IgD-negative memory B cell (primary cell): ENCODE measurements at regions not wholly inside any gene's neighbourhood (a gene's known extent, or its start where the extent isn't known, plus 50 kb on each side); places are given as distances from the start of the nearest gene placed in this dataset.

Experiments used
- H3K27ac Mint-ChIP-seq, 3 donors: one replicate each; pipeline ENCODE4 v1.8.0; 2020 to 2022; ENCODE audit warnings: mild to moderate bottlenecking in 3 of 3, mixed read lengths in 3 of 3, moderate library complexity in 1 of 3
- H3K27me3 Mint-ChIP-seq: one replicate; pipeline ENCODE4 v1.8.0; 2021; ENCODE audit warnings: mixed read lengths
- H3K36me3 Mint-ChIP-seq: one replicate; pipeline ENCODE4 v1.8.0; 2020; ENCODE audit warnings: mild to moderate bottlenecking, mixed read lengths
- H3K4me1 Mint-ChIP-seq, 3 donors: one replicate each; pipeline ENCODE4 v1.8.0; 2020 to 2022; ENCODE audit warnings: mixed read lengths in 3 of 3, mild to moderate bottlenecking in 1 of 3
- H3K4me3 Mint-ChIP-seq, 4 donors: one replicate each; pipeline ENCODE4 v1.8.0; 2020 to 2022; ENCODE audit warnings: mild to moderate bottlenecking in 4 of 4, mixed read lengths in 4 of 4, moderate library complexity in 3 of 4
- H3K9me3 Mint-ChIP-seq, 3 donors: one replicate each; pipeline ENCODE4 v1.8.0; 2020 to 2021; ENCODE audit warnings: mixed read lengths in 3 of 3, mild to moderate bottlenecking in 1 of 3

- Mint-ChIP-seq H3K9me3 (peaks cover 0 to 1% (median 0%) of the 10 kb centered on the region in 3 donors), H3K27ac (no peak overlapping the region), H3K4me3 (no peak overlapping the region), H3K27me3 (no peaks in the 10 kb centered on the region), H3K4me1 (no peaks in the 10 kb centered on the region), H3K36me3 (no peaks in the 10 kb centered on the region)
Observed at GRCh38 chr2:41510108-41510507, 537.7 kb upstream of the PKDCC start.

DNA sequence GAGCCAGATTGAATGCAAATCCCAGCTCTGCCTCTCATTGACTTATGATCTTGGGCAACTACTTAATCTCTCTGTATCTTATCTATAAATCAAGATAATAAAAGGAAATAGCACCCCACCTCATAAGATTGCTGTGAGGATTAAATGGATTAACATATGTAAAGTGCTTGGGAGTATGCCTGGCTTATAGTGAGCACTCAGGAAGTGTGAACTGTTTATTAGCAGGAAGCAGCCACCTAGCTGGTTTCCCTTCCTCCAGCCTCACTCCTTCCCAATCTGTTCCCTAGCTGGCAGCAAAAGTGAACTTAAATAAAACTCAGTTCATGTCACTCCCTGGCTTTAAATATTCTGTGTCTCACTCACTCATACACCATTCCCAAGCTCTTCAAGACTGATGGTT lies 526.6 kb upstream of the PKDCC start:
- Mint-ChIP-seq H3K27me3 (no peaks in the 10 kb centered on the region), H3K4me1 (no peaks in the 10 kb centered on the region), H3K36me3 (no peaks in the 10 kb centered on the region), H3K27ac (no peak overlapping the region), H3K9me3 (peaks cover 0 to 3% (median 2%) of the 10 kb centered on the region in 3 donors), H3K4me3 (no peak overlapping the region)

DNA sequence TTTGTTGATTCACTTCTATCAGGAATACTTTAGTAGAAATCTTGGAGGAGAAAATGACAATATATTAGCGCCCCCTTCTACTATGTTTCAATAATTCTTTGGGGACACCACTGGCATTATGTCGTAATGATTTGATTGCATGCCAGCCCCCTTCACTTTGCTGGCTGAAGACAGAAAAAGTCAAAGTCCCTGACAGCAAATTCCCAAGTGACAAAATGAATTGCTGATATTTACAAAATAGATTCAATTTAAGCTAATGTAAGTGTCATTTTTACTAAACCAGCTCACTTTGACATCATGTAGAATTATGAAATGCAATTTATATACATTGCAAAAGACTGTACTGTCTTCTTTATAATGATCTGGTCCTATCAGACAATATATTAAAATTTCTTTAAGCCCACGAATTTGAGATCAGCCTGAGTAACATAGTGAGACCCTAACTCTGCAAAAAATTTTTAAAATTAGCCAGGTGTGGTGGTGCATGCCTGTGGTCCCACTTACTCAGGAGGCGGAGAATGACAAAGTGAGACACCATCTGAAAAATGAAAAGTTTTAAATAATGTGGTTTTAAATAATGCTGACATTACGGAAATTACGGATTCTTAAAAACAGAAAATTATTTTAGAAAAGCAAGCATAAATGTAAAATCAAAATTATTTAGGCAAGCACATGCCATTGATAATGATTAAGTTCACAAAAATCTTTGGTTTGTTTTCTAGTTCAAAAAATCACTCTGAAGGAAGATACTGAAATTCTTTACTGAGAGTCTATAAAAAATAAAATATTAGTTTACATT lies 520.1 kb upstream of the PKDCC start:
- Mint-ChIP-seq H3K27ac (no peak overlapping the region), H3K36me3 (no peaks in the 10 kb centered on the region), H3K9me3 (peaks cover 3 to 7% (median 5%) of the 10 kb centered on the region in 3 donors), H3K27me3 (no peaks in the 10 kb centered on the region), H3K4me1 (no peaks in the 10 kb centered on the region), H3K4me3 (no peak overlapping the region)

- Mint-ChIP-seq H3K27ac (no peak overlapping the region), H3K9me3 (peaks cover 0 to 15% (median 4%) of the 10 kb centered on the region in 3 donors), H3K4me1 (no peaks in the 10 kb centered on the region), H3K27me3 (no peaks in the 10 kb centered on the region), H3K4me3 (no peak overlapping the region), H3K36me3 (no peaks in the 10 kb centered on the region)
Observed at GRCh38 chr2:41535575-41535974, 512.2 kb upstream of the PKDCC start.

DNA sequence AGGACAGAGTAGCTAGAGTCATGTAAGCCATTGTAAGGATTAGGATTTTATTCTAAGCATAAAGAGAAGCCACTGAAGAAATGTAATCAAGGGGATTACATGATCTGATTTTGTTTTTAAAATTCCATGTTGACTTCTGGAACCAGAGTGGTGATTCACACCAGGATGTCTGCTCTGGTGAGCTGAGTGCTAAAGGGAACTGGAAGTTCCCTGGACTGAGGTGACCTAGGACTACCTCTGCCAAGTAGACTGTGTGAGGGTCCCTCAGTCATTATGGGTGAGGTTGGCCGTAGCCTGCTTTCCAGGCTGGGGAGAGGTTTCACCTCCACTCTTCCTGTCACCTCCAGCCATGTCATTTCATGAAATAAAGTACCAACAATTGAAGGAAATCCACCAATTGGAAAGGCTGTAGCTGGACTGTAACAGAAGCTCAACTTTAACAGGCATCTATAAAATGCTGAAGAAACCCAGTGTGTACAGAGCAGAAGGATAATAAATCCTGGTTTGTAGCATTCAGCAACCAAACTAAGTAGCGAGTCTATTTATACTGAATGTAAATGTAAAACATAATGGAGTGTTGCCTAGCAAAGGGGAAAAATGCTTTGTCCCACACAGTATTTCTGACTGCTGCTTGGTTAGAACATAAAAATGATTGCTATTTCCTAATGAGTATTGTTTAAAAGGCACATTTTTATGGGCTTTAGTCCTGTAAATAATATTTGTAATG lies 507.4 kb upstream of the PKDCC start:
- H3K27ac Mint-ChIP-seq: no peak overlapping the region
- peaks cover 0 to 7% (median 3%) of the 10 kb centered on the region in 3 donors for H3K9me3 Mint-ChIP-seq
- no peaks in the 10 kb centered on the region for H3K27me3 Mint-ChIP-seq
- H3K4me3 Mint-ChIP-seq: no peak overlapping the region
- no peaks in the 10 kb centered on the region for H3K4me1 Mint-ChIP-seq
- no peaks in the 10 kb centered on the region for H3K36me3 Mint-ChIP-seq

DNA sequence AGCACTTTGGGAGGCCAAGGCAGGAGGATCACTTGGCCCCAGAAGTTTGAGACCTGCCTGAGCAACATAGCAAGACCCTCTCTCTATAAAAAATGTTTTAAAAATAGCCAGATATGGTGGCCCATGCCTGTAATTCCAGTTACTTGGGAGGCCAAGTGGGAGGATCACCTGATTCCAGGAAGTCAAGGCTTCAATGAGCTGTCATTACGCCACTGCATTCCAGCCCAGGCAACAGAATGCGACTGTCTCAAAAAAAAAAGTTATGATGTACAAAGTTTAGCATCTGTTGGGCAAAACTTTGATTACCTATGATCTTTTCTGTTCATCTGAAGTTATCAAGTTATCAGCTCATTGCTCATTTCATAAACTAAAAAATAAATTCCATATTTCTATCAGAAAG lies 504.1 kb upstream of the PKDCC start:
- Mint-ChIP-seq H3K9me3 (peaks cover 0 to 8% (median 0%) of the 10 kb centered on the region in 3 donors), H3K4me3 (no peak overlapping the region), H3K36me3 (no peaks in the 10 kb centered on the region), H3K27me3 (no peaks in the 10 kb centered on the region), H3K27ac (no peak overlapping the region), H3K4me1 (no peaks in the 10 kb centered on the region)

DNA sequence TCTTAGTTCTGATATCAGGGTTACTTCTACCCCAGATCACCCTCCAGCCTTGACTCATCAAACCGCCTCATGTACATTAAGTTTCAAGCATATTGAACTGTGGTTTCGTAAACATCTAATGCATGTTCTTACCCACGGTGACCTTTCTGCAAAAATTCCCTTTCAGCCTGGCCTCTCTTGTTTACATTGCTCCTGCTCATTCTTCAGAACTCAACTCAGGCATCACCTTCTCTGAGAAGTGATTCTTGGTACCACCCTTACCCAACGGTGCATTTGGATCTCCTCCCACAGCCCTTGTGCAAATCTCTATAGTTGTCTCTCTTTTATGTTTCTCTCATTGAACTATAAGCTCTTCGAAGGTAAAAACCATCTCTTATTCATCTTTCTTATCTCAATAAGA lies 503.1 kb upstream of the PKDCC start:
- Mint-ChIP-seq H3K27ac (no peak overlapping the region), H3K9me3 (peaks cover 0 to 8% (median 0%) of the 10 kb centered on the region in 3 donors), H3K4me1 (no peaks in the 10 kb centered on the region), H3K36me3 (no peaks in the 10 kb centered on the region), H3K27me3 (no peaks in the 10 kb centered on the region), H3K4me3 (no peak overlapping the region)

DNA sequence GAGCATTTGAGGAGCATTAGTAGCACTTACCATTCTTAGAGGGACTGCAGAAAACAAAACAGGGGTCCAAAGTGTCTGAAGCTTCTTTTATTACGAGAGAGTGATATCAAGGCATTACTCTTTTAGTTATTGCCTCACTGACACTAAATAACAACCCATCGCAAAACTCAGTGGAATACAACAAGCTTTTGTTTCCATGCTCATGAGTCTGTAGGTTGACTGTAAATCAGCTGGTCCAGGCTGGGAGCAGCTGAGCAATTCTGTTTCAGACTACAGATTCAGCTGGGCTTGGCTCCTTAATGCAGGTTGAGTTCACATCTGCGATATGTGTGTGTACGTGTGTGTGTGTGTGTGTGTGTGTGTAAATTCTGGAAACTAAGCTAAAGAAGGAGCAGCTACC lies 501.8 kb upstream of the PKDCC start:
- Mint-ChIP-seq H3K4me3 (no peak overlapping the region), H3K27me3 (no peaks in the 10 kb centered on the region), H3K9me3 (peaks cover 0 to 8% (median 0%) of the 10 kb centered on the region in 3 donors), H3K4me1 (no peaks in the 10 kb centered on the region), H3K36me3 (no peaks in the 10 kb centered on the region), H3K27ac (no peak overlapping the region)

- Mint-ChIP-seq H3K27me3 (no peaks in the 10 kb centered on the region), H3K9me3 (peaks cover 0 to 2% (median 1%) of the 10 kb centered on the region in 3 donors), H3K27ac (no peak overlapping the region), H3K4me3 (no peak overlapping the region), H3K36me3 (no peaks in the 10 kb centered on the region), H3K4me1 (no peaks in the 10 kb centered on the region)
Observed at GRCh38 chr2:41568648-41569047, 479.2 kb upstream of the PKDCC start.

GRCh38 chr2:41572154-41572553 lies 475.7 kb upstream of the PKDCC start:
- Mint-ChIP-seq H3K27me3 (no peaks in the 10 kb centered on the region), H3K4me3 (no peak overlapping the region), H3K9me3 (peaks cover 0 to 2% (median 1%) of the 10 kb centered on the region in 3 donors), H3K4me1 (no peaks in the 10 kb centered on the region), H3K27ac (peak overlapping the region in 1 of 3 donors; percentile 4), H3K36me3 (no peaks in the 10 kb centered on the region)

- Mint-ChIP-seq H3K4me1 (no peaks in the 10 kb centered on the region), H3K36me3 (no peaks in the 10 kb centered on the region), H3K27ac (no peak overlapping the region), H3K27me3 (no peaks in the 10 kb centered on the region), H3K9me3 (peaks cover 0 to 1% (median 0%) of the 10 kb centered on the region in 3 donors), H3K4me3 (no peak overlapping the region)
Observed at GRCh38 chr2:41576423-41576822, 471.4 kb upstream of the PKDCC start.

DNA sequence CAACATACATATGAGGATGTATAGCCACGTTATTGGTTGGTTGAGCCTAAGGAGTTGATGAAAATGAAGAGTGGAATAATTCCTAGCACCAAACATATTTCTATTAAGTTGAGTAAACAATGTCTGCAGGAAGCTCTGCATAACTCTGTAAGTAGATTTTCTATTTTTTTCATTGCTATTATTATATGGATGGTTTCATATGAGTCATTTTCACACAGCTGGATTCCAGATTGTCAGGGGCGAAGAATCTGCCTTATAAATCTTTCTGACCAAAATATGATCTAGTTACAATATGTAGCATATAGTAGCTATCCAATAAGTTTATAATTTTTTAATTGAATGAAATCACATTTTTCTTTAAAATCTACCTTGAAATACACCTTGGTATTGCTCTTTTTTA lies 468.0 kb upstream of the PKDCC start:
- H3K27me3 Mint-ChIP-seq: no peaks in the 10 kb centered on the region
- no peaks in the 10 kb centered on the region for H3K36me3 Mint-ChIP-seq
- no peaks in the 10 kb centered on the region for H3K4me1 Mint-ChIP-seq
- no peak overlapping the region for H3K4me3 Mint-ChIP-seq
- no peak overlapping the region for H3K27ac Mint-ChIP-seq
- H3K9me3 Mint-ChIP-seq: peaks cover 3 to 17% (median 16%) of the 10 kb centered on the region in 3 donors

GRCh38 chr2:41580806-41581205 lies 467.0 kb upstream of the PKDCC start:
- Mint-ChIP-seq H3K4me3 (no peak overlapping the region), H3K27me3 (no peaks in the 10 kb centered on the region), H3K9me3 (peaks cover 3 to 25% (median 24%) of the 10 kb centered on the region in 3 donors), H3K4me1 (no peaks in the 10 kb centered on the region), H3K36me3 (no peaks in the 10 kb centered on the region), H3K27ac (no peak overlapping the region)

DNA sequence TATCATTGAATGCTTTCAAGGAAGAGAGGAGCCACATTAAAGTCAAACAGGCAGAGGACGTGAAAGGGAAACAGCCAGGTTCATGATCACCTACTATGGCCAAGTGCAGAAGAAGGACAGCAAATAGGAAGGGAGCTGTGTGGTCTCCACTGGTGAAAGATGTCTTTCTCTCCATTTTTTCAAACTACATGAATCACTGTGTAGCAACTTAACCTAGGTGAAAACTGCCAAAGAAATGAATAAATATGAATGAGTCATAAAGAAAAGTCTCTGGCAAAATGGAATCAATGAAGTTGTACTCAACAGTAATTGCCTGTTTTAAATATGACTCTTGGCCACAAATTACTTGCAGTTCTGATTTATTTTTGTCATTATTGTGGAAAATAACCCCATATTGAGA lies 452.6 kb upstream of the PKDCC start:
- no peaks in the 10 kb centered on the region for H3K4me1 Mint-ChIP-seq
- no peak overlapping the region for H3K4me3 Mint-ChIP-seq
- H3K27ac Mint-ChIP-seq: no peak overlapping the region
- peaks cover 3% of the 10 kb centered on the region for H3K27me3 Mint-ChIP-seq
- peaks cover 3% of the 10 kb centered on the region for H3K36me3 Mint-ChIP-seq
- H3K9me3 Mint-ChIP-seq: peaks cover 0 to 3% (median 3%) of the 10 kb centered on the region in 3 donors

GRCh38 chr2:41597680-41598079 lies 450.1 kb upstream of the PKDCC start:
- Mint-ChIP-seq H3K36me3 (no peaks in the 10 kb centered on the region), H3K4me3 (no peak overlapping the region), H3K27me3 (no peaks in the 10 kb centered on the region), H3K9me3 (peaks cover 0 to 3% (median 0%) of the 10 kb centered on the region in 3 donors), H3K4me1 (no peaks in the 10 kb centered on the region), H3K27ac (no peak overlapping the region)
